ENCODE measurements at regions not wholly inside any gene's neighbourhood (a gene's known extent, or its start where the extent isn't known, plus 50 kb on each side); places are given as distances from the start of the nearest gene placed in this dataset.

- TF ChIP-seq ZFX (IDR thresholded peaks at IDR 0.05) = no peak
- TF ChIP-seq, protein P1, sequence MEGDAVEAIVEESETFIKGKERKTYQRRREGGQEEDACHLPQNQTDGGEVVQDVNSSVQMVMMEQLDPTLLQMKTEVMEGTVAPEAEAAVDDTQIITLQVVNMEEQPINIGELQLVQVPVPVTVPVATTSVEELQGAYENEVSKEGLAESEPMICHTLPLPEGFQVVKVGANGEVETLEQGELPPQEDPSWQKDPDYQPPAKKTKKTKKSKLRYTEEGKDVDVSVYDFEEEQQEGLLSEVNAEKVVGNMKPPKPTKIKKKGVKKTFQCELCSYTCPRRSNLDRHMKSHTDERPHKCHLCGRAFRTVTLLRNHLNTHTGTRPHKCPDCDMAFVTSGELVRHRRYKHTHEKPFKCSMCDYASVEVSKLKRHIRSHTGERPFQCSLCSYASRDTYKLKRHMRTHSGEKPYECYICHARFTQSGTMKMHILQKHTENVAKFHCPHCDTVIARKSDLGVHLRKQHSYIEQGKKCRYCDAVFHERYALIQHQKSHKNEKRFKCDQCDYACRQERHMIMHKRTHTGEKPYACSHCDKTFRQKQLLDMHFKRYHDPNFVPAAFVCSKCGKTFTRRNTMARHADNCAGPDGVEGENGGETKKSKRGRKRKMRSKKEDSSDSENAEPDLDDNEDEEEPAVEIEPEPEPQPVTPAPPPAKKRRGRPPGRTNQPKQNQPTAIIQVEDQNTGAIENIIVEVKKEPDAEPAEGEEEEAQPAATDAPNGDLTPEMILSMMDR (conservative IDR thresholded peaks at IDR 0.05) = no peak
- no peak overlapping the region for H3K27ac ChIP-seq
These were observed 265.6 kb upstream of the CDIN1 start for GRCh38 chr15:36313736-36314280.

GRCh38 chr15:36315649-36316048, 263.8 kb upstream of the CDIN1 start:
- TF ChIP-seq ZFX (IDR thresholded peaks at IDR 0.05) = no peak
- TF ChIP-seq, protein P1 (conservative IDR thresholded peaks at IDR 0.05) = no peak
- H3K27ac ChIP-seq = no peak overlapping the region

- H3K27ac ChIP-seq = no peak overlapping the region
- TF ChIP-seq, protein P1 (conservative IDR thresholded peaks at IDR 0.05) = no peak
- no peak for TF ChIP-seq ZFX (IDR thresholded peaks at IDR 0.05)
These were observed 255.8 kb upstream of the CDIN1 start for GRCh38 chr15:36323615-36324014.

DNA sequence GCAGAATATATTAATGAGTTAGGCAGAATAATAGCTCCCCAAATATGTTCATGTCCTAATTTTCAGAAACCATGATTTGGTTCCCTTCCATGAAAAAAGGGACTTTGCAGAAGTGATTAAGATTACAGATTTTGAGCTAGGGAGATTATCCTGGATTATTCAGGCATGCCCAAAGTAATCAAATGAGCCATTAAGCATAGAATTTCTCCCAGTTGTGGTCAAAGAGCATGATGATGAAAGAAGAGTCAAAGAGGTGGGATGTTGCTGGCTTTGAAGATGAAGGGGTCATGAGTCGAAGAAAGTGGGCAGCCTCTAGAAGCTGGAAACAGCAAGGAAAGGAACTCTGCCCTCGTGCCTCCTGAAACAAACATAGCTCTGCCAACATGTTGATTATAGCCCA, 254.2 kb upstream of the CDIN1 start:
- H3K27ac ChIP-seq = no peak overlapping the region
- TF ChIP-seq, protein P1 (conservative IDR thresholded peaks at IDR 0.05) = no peak
- TF ChIP-seq ZFX (IDR thresholded peaks at IDR 0.05) = no peak

- no peak for TF ChIP-seq ZFX (IDR thresholded peaks at IDR 0.05)
- TF ChIP-seq, protein P1 (conservative IDR thresholded peaks at IDR 0.05) = no peak
- no peak overlapping the region for H3K27ac ChIP-seq
These were observed 249.8 kb upstream of the CDIN1 start for GRCh38 chr15:36329592-36329991.

GRCh38 chr15:36330598-36330997, 248.8 kb upstream of the CDIN1 start:
- TF ChIP-seq, protein P1 (conservative IDR thresholded peaks at IDR 0.05) = no peak
- no peak for TF ChIP-seq ZFX (IDR thresholded peaks at IDR 0.05)
- H3K27ac ChIP-seq = no peak overlapping the region

DNA sequence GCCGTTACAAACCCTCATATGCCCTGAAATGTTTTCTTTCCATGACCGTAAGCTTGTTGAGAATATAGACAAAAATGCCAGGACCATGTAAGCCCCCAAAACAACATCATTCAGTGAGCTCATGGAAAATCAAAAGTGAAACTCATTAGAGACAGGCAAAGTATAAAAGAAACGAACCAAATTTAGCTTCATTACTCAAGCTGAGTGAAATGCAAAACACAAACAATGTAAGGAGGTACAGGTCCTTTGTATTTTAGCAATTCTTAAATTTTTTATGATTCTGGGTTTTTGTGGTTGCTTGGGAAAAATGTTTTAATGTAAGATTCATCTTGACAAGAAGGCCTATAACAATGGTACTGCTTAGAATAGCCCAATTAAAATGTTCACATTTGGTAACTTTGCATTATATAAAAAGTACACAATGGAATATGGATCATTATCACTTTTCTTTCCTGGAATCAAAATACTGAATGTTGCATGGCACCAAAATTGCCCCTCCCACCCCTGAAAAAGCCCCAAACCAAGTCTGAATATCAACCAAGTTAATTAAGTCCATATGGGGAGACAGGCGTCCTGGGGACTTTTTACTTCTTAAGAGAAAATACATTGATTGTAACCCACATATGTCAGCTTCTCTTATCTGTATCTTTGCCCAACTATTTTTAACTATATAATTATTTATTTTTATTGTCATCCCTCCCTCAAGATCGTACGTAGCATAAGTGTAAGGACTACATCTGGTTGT, 247.7 kb upstream of the CDIN1 start:
- H3K27ac ChIP-seq = no peak overlapping the region
- TF ChIP-seq ZFX (IDR thresholded peaks at IDR 0.05) = no peak
- TF ChIP-seq, protein P1 (conservative IDR thresholded peaks at IDR 0.05) = no peak

Measured in C4-2B (cell line).